ENCODE measurements at regions not wholly inside any gene's neighbourhood (a gene's known extent, or its start where the extent isn't known, plus 50 kb on each side); places are given as distances from the start of the nearest gene placed in this dataset.
A peak's percentile ranks its signal among the peaks of the same experiment; 100 is the strongest.
"Not testable (repeated sequence)": the region's sequence is repeated elsewhere in the genome, so short reads cannot be mapped to it uniquely, and the experiment has no call there.

- not testable (repeated sequence) for DNase-seq
Measured at GRCh38 chr16:29578898-29579297, 72.7 kb upstream of the NPIPB12 start.

- DNase-seq = not testable (repeated sequence)
Measured at GRCh38 chr16:29581764-29582163, 75.6 kb upstream of the NPIPB12 start.

- DNase-seq = not testable (repeated sequence)
Measured at GRCh38 chr16:29591919-29592318, 71.1 kb upstream of the SPN start.

GRCh38 chr16:29594269-29594925 is 68.7 kb upstream of the SPN start:
- DNase-seq = not testable (repeated sequence)

GRCh38 chr16:29594926-29595838 is 67.9 kb upstream of the SPN start:
- peak; percentile 62 for DNase-seq

- DNase-seq = not testable (repeated sequence)
Measured at GRCh38 chr16:29597030-29597429, 66.0 kb upstream of the SPN start.

- DNase-seq = not testable (repeated sequence)
Measured at GRCh38 chr16:29600111-29601000, 62.7 kb upstream of the SPN start.

- not testable (repeated sequence) for DNase-seq
Measured at GRCh38 chr16:29602247-29602625, 60.8 kb upstream of the SPN start.

GRCh38 chr16:29602683-29603088 is 60.4 kb upstream of the SPN start:
- DNase-seq = not testable (repeated sequence)

GRCh38 chr16:29604631-29605549 is 58.2 kb upstream of the SPN start:
- peak; percentile 27 for DNase-seq

- not testable (repeated sequence) for DNase-seq
Measured at GRCh38 chr16:29605593-29606205, 57.3 kb upstream of the SPN start.

- not testable (repeated sequence) for DNase-seq
Measured at GRCh38 chr16:29606669-29607427, 56.2 kb upstream of the SPN start.

GRCh38 chr16:29607428-29607823 is 55.6 kb upstream of the SPN start:
- not testable (repeated sequence) for DNase-seq

- DNase-seq = not testable (repeated sequence)
Measured at GRCh38 chr16:29612381-29613306, 50.4 kb upstream of the SPN start.

Data from amniotic stem cell (primary cell).